ENCODE measurements at regions not wholly inside any gene's neighbourhood (a gene's known extent, or its start where the extent isn't known, plus 50 kb on each side); places are given as distances from the start of the nearest gene placed in this dataset.
"Not testable (repeated sequence)": the region's sequence is repeated elsewhere in the genome, so short reads cannot be mapped to it uniquely, and the experiment has no call there.

GRCh38 chr17:71505200-71505599, 615.6 kb upstream of the SOX9 start:
- intact Hi-C loops (cut with DNase I; ENCODE audit: low total_unique reads) = no loop called here
- H3K4me3 ChIP-seq = no peak overlapping the region
- peaks cover 0 to 4% (median 0%) of the 10 kb centered on the region in 4 donors for H3K4me1 ChIP-seq
- no peak for DNase-seq
- H3K27me3 ChIP-seq = no peaks in the 10 kb centered on the region
- H3K27ac ChIP-seq = no peak overlapping the region
- TF ChIP-seq CTCF (IDR thresholded peaks at IDR 0.05) = no peak
- no peaks in the 10 kb centered on the region for H3K36me3 ChIP-seq
- no peaks in the 10 kb centered on the region for H3K9me3 ChIP-seq

- no peaks in the 10 kb centered on the region for H3K27me3 ChIP-seq
- no peak overlapping the region for H3K4me3 ChIP-seq
- intact Hi-C loops (cut with DNase I; ENCODE audit: low total_unique reads) = no loop called here
- H3K4me1 ChIP-seq = peaks cover 0 to 4% (median 0%) of the 10 kb centered on the region in 4 donors
- no peaks in the 10 kb centered on the region for H3K9me3 ChIP-seq
- no peak overlapping the region for H3K27ac ChIP-seq
- no peak for DNase-seq
- no peak for TF ChIP-seq CTCF (IDR thresholded peaks at IDR 0.05)
- H3K36me3 ChIP-seq = no peaks in the 10 kb centered on the region
Measured at GRCh38 chr17:71505981-71506380, 614.8 kb upstream of the SOX9 start.

- H3K36me3 ChIP-seq = no peaks in the 10 kb centered on the region
- H3K27me3 ChIP-seq = no peaks in the 10 kb centered on the region
- intact Hi-C loops (cut with DNase I; ENCODE audit: low total_unique reads) = no loop called here
- no peak overlapping the region for H3K4me3 ChIP-seq
- TF ChIP-seq CTCF (IDR thresholded peaks at IDR 0.05) = no peak
- no peaks in the 10 kb centered on the region for H3K4me1 ChIP-seq
- H3K27ac ChIP-seq = no peak overlapping the region
- no peaks in the 10 kb centered on the region for H3K9me3 ChIP-seq
- no peak for DNase-seq
Measured at GRCh38 chr17:71511266-71511995, 609.4 kb upstream of the SOX9 start.

- H3K27ac ChIP-seq; H3K9me3 ChIP-seq; H3K36me3 ChIP-seq; intact Hi-C loops (cut with DNase I; ENCODE audit: low total_unique reads); H3K4me3 ChIP-seq; H3K4me1 ChIP-seq; H3K27me3 ChIP-seq; DNase-seq: not testable (repeated sequence)
Measured at GRCh38 chr17:71513725-71514124, 607.1 kb upstream of the SOX9 start.

GRCh38 chr17:71516149-71516548, 604.7 kb upstream of the SOX9 start:
- Histone ChIP-seq H3K4me3 (no peak overlapping the region), H3K36me3 (no peaks in the 10 kb centered on the region), H3K4me1 (no peaks in the 10 kb centered on the region), H3K27me3 (no peaks in the 10 kb centered on the region), H3K27ac (no peak overlapping the region), H3K9me3 (no peaks in the 10 kb centered on the region)
- DNase-seq = no peak
- no peak for TF ChIP-seq CTCF (IDR thresholded peaks at IDR 0.05)
- intact Hi-C loops (cut with DNase I; ENCODE audit: low total_unique reads) = no loop called here

- no peaks in the 10 kb centered on the region for H3K27me3 ChIP-seq
- H3K4me1 ChIP-seq = no peaks in the 10 kb centered on the region
- intact Hi-C loops (cut with DNase I; ENCODE audit: low total_unique reads) = no loop called here
- H3K4me3 ChIP-seq = no peak overlapping the region
- DNase-seq = no peak
- TF ChIP-seq CTCF (IDR thresholded peaks at IDR 0.05) = no peak
- H3K36me3 ChIP-seq = no peaks in the 10 kb centered on the region
- H3K27ac ChIP-seq = no peak overlapping the region
- H3K9me3 ChIP-seq = no peaks in the 10 kb centered on the region
Measured at GRCh38 chr17:71519285-71519684, 601.5 kb upstream of the SOX9 start.

All from tibial artery (tissue), 4 donors.